ENCODE measurements at regions not wholly inside any gene's neighbourhood (a gene's known extent, or its start where the extent isn't known, plus 50 kb on each side); places are given as distances from the start of the nearest gene placed in this dataset.
"Not testable (repeated sequence)": the region's sequence is repeated elsewhere in the genome, so short reads cannot be mapped to it uniquely, and the experiment has no call there.

- not testable (repeated sequence) for DNase-seq
Observed at GRCh38 chr14:106389186-106389585, 862.8 kb downstream of the TMEM121 start.

GRCh38 chr14:106390401-106390800 lies 864.0 kb downstream of the TMEM121 start:
- DNase-seq = no peak

- DNase-seq = no peak
Observed at GRCh38 chr14:106390947-106391346, 864.6 kb downstream of the TMEM121 start.

- no peak for DNase-seq
Observed at GRCh38 chr14:106393742-106394141, 867.4 kb downstream of the TMEM121 start.

- DNase-seq = no peak
Observed at GRCh38 chr14:106395456-106396050, 869.2 kb downstream of the TMEM121 start.

GRCh38 chr14:106396999-106397398 lies 870.6 kb downstream of the TMEM121 start:
- DNase-seq = no peak

- not testable (repeated sequence) for DNase-seq
Observed at GRCh38 chr14:106398931-106399331, 872.5 kb downstream of the TMEM121 start.

GRCh38 chr14:106401316-106401715 lies 874.9 kb downstream of the TMEM121 start:
- not testable (repeated sequence) for DNase-seq

GRCh38 chr14:106410229-106410628 lies 883.8 kb downstream of the TMEM121 start:
- not testable (repeated sequence) for DNase-seq

- no peak for DNase-seq
Observed at GRCh38 chr14:106414464-106414863, 888.1 kb downstream of the TMEM121 start.

- DNase-seq = peak; percentile 78 to 94
Observed at GRCh38 chr14:106417224-106418049, 891.1 kb downstream of the TMEM121 start.

GRCh38 chr14:106419376-106419965 lies 893.1 kb downstream of the TMEM121 start:
- DNase-seq = no peak

GRCh38 chr14:106421431-106422033 lies 895.1 kb downstream of the TMEM121 start:
- peak; percentile 11 to 24 for DNase-seq

- no peak for DNase-seq
Observed at GRCh38 chr14:106422066-106422465, 895.7 kb downstream of the TMEM121 start.

GRCh38 chr14:106425150-106425549 lies 898.8 kb downstream of the TMEM121 start:
- not testable (repeated sequence) for DNase-seq

- peak; percentile 28 to 47 for DNase-seq
Observed at GRCh38 chr14:106436310-106436905, 910.0 kb downstream of the TMEM121 start.

GRCh38 chr14:106442857-106443256 lies 916.5 kb downstream of the TMEM121 start:
- DNase-seq = no peak

- DNase-seq = no peak
Observed at GRCh38 chr14:106455026-106455425, 928.6 kb downstream of the TMEM121 start.

GRCh38 chr14:106459971-106460730 lies 933.8 kb downstream of the TMEM121 start:
- DNase-seq = no peak

GRCh38 chr14:106460916-106461315 lies 934.5 kb downstream of the TMEM121 start:
- no peak for DNase-seq

- DNase-seq = not testable (repeated sequence)
Observed at GRCh38 chr14:106466483-106466882, 940.1 kb downstream of the TMEM121 start.

GRCh38 chr14:106468869-106469268 lies 942.5 kb downstream of the TMEM121 start:
- DNase-seq = not testable (repeated sequence)

All from NCI-H1930 (cell line).